Bronchial epithelial cell (primary cell): ENCODE measurements at regions not wholly inside any gene's neighbourhood (a gene's known extent, or its start where the extent isn't known, plus 50 kb on each side); places are given as distances from the start of the nearest gene placed in this dataset.

ENCODE experiments used
- DNase-seq: peaks from one replicate; pipeline ENCODE4 v3.0.0-alpha.2; 2010; ENCODE audit warnings: low read depth
- FAIRE-seq: peaks from 2 replicates; lab custom pipeline; 2011; peaks lifted over from hg19 to GRCh38; lab: Jason Lieb, UNC
- H3K27me3 ChIP-seq: 2 replicates; pipeline ENCODE4 v1.5.1; 2011; ENCODE audit warnings: low read length; ENCODE audit not compliant: control insufficient read depth, insufficient read depth
- H3K36me3 ChIP-seq: 2 replicates; pipeline ENCODE4 v1.5.1; 2011; ENCODE audit warnings: low read length; ENCODE audit not compliant: control insufficient read depth, insufficient read depth
- H3K4me3 ChIP-seq: 2 replicates; pipeline ENCODE4 v1.5.1; 2011; ENCODE audit warnings: mild to moderate bottlenecking, low read depth, low read length, control low read depth
- TF ChIP-seq, protein P1 (sequence below): IDR thresholded peaks from 2 replicates; pipeline ENCODE4 v1.5.1; 2011; ENCODE audit warnings: mild to moderate bottlenecking, moderate library complexity, low read length, control low read depth, inconsistent platforms; ENCODE audit not compliant: insufficient read depth, severe bottlenecking

DNA sequence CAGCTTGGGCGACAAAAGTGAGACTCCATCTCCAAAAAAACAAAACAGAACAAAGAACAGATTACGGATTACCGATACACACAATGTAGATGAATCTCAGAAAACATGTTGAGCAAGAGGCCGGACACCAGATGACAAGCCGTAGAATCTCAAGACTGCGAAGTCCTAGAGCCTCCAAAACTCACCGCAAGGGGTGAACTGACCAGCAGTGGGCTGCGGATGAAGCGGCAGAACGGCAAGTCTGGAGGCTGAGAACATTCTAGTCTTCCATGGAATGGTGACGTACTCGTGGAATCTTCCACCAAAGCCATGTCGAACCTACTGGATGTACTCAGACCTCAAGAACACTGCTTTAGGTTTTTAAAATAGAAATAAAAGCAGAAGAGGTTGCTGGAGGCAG, 198.8 kb downstream of the NDUFA10 start:
- Histone ChIP-seq H3K36me3 (no peaks in the 10 kb centered on the region), H3K27me3 (no peaks in the 10 kb centered on the region), H3K4me3 (no peak overlapping the region)
- TF ChIP-seq, protein P1, sequence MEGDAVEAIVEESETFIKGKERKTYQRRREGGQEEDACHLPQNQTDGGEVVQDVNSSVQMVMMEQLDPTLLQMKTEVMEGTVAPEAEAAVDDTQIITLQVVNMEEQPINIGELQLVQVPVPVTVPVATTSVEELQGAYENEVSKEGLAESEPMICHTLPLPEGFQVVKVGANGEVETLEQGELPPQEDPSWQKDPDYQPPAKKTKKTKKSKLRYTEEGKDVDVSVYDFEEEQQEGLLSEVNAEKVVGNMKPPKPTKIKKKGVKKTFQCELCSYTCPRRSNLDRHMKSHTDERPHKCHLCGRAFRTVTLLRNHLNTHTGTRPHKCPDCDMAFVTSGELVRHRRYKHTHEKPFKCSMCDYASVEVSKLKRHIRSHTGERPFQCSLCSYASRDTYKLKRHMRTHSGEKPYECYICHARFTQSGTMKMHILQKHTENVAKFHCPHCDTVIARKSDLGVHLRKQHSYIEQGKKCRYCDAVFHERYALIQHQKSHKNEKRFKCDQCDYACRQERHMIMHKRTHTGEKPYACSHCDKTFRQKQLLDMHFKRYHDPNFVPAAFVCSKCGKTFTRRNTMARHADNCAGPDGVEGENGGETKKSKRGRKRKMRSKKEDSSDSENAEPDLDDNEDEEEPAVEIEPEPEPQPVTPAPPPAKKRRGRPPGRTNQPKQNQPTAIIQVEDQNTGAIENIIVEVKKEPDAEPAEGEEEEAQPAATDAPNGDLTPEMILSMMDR = no peak
- FAIRE-seq (no peak), DNase-seq (no peak)

DNA sequence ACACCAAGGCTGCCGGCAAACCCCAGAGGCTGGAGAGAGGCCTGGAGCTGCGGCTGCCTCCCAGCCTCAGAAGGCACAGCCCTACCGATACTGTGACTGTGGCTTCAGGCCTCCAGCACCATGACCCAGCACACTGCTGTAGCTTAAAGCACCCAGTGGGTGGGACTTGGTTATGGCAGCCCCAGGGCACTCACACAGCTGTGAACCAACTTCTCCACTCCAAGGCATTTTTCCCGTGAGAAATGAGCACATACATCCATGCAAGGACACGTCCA, 199.5 kb downstream of the NDUFA10 start:
- Histone ChIP-seq H3K36me3 (no peaks in the 10 kb centered on the region), H3K4me3 (no peak overlapping the region), H3K27me3 (no peaks in the 10 kb centered on the region)
- DNase-seq (peak; percentile 8), FAIRE-seq (no peak)
- TF ChIP-seq, protein P1 = no peak

DNA sequence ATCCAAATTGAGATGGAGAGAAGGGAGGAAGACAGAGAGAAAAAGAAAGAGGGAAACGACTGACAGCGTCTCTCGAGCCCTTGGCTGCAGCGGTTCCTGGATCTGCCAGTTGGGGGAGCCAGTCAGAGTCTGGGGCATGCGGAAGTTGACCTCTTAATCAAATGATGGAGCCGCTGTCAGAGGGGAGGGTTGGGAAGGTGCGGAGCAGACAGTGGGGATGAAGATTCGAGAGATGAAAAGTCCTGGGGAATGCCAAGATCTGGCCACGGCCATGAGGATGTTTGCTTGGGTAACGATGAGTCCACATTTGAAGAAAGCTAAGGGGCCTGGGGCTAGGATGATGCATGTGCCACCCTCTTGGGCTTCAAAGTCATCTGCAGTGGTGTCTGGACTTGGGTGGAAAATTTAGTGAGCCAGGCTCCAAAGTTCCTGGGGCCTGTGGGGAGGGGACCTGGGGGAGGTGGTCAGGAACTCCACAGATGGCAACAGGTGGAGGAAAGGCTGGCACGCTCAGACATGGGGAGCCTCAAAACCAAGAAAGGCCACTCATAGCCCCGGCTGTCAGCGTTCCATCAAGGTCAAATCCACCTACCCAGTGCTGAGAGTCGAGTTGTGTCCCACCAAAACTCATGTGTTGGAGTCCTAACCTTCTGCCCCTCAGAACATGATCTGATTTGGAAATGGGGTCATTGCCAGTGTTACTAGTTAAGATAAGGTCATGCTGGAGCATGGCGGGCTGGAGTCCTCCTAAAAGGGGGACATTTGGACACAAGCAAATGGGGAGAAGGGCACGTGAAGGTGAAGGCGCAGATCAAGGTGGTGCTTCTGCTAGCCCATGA, 200.1 kb downstream of the NDUFA10 start:
- no peak for FAIRE-seq
- TF ChIP-seq, protein P1 = no peak
- no peaks in the 10 kb centered on the region for H3K27me3 ChIP-seq
- H3K36me3 ChIP-seq = no peaks in the 10 kb centered on the region
- no peak overlapping the region for H3K4me3 ChIP-seq
- no peak for DNase-seq

DNA sequence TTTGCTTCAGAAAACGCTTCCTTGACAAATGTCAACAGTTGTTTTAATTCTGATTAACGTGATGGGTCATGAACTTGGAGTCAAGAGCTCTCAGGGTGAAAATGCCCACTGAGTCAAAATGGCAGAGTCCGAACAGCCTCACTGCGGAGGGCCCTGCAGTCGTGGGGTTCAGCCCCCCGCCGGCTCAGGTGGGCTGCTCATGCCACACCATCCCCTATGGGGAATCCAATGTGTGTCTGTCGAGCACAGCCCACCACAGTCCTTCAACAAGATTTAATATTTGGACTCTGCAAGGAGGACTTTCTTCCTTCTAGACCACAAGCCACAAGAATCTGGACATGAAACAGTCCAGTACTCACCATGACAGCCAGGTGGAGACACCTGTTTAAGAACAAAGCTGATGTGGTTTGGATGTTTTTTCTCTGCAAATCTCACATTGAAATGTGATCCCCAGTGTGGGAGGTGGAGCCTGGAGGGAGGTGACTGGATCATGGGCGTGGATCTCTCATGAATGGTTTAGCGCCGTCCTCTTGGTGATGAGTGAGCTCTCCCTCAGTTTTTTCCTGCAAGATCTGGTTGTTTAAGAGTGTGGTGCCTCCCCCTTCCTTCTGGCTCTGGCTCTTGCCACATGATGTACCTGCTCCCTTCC, 201.0 kb downstream of the NDUFA10 start:
- no peaks in the 10 kb centered on the region for H3K27me3 ChIP-seq
- no peaks in the 10 kb centered on the region for H3K36me3 ChIP-seq
- TF ChIP-seq, protein P1 = peak; percentile 21
- no peak overlapping the region for H3K4me3 ChIP-seq
- FAIRE-seq = peak; percentile 40
- peak; percentile 68 for DNase-seq

DNA sequence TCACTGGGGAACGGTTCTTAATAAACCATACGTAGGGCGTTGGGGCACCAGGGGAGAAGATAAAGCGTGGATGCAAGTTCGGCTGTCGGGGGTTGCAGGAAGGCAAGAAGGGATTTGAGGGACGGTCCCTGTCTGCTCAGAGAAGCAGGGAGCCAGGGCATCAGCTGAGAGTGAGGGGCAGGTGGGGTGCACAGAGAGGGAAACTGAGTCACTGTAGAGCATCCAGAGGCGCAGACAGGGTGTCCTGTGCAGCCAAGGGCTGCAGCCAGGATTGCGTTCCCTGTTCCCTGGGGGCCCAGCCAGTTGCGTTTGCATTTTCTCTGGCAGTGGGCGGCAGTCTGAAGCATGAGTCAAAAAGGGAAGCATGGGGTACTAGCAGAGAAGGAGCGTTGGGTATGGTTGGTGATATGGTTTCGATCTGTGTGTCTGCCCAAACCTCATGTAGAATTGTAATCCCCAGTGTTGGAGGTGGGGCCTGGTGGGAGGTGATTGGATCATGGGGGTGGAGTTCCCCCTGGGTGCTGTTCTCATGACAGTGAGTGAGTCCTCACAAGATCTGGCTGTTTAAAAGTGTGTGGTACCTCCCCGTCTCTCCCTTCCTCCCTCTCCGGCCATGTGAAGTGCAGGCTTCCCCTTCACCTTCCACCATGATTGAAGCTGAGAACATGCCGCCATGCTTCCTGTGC, 202.9 kb downstream of the NDUFA10 start:
- Histone ChIP-seq H3K36me3 (no peaks in the 10 kb centered on the region), H3K27me3 (no peaks in the 10 kb centered on the region), H3K4me3 (no peak overlapping the region)
- DNase-seq (no peak), FAIRE-seq (no peak)
- TF ChIP-seq, protein P1 = no peak
